Trophoblast cell (in vitro differentiated cells and primary cell): ENCODE measurements at regions not wholly inside any gene's neighbourhood (a gene's known extent, or its start where the extent isn't known, plus 50 kb on each side); places are given as distances from the start of the nearest gene placed in this dataset.

Source experiments
- DNase-seq, 2 donors: peaks; one replicate each; pipeline ENCODE4 v3.0.0-alpha.2; 2016
- H2AFZ ChIP-seq: 2 replicates; pipeline ENCODE4 v1.6.1; 2013; ENCODE audit warnings: low read length, moderate library complexity, mild to moderate bottlenecking; ENCODE audit not compliant: insufficient read depth, poor library complexity
- H2AK5ac ChIP-seq: 2 replicates; pipeline ENCODE4 v1.6.1; 2013; ENCODE audit warnings: mild to moderate bottlenecking, low read length
- H2BK120ac ChIP-seq: 2 replicates; pipeline ENCODE4 v1.6.1; 2013; ENCODE audit warnings: low read length, mild to moderate bottlenecking, moderate library complexity; ENCODE audit not compliant: insufficient read depth, poor library complexity
- H2BK12ac ChIP-seq: 2 replicates; pipeline ENCODE4 v1.6.1; 2013; ENCODE audit warnings: mild to moderate bottlenecking, low read length, moderate library complexity
- H2BK5ac ChIP-seq: 2 replicates; pipeline ENCODE4 v1.6.1; 2013; ENCODE audit warnings: low read length, low read depth, moderate library complexity, mild to moderate bottlenecking; ENCODE audit not compliant: poor library complexity
- H3K14ac ChIP-seq: 2 replicates; pipeline ENCODE4 v1.6.1; 2013; ENCODE audit warnings: mild to moderate bottlenecking, low read length
- H3K18ac ChIP-seq: 2 replicates; pipeline ENCODE4 v1.6.1; 2013; ENCODE audit warnings: mild to moderate bottlenecking, low read length
- H3K23ac ChIP-seq: 2 replicates; pipeline ENCODE4 v1.6.1; 2013; ENCODE audit warnings: low read length
- H3K27ac ChIP-seq: 2 replicates; pipeline ENCODE4 v1.5.1; 2013; ENCODE audit warnings: low read depth, mild to moderate bottlenecking, inconsistent platforms, low read length, moderate library complexity
- H3K27me3 ChIP-seq: 2 replicates; pipeline ENCODE4 v1.6.1; 2013; ENCODE audit warnings: inconsistent platforms, mild to moderate bottlenecking, low read length, moderate library complexity; ENCODE audit not compliant: insufficient read depth
- H3K36me3 ChIP-seq, 2 experiments: 1 replicate in 1 of 2; 2 replicates in 1 of 2; pipeline ENCODE4 v1.6.1; 2013; ENCODE audit warnings: low read length in 2 of 2, mild to moderate bottlenecking in 2 of 2, moderate library complexity in 1 of 2; ENCODE audit not compliant: insufficient read depth in 2 of 2, control insufficient read depth in 1 of 2
- H3K4ac ChIP-seq: 2 replicates; pipeline ENCODE4 v1.6.1; 2013; ENCODE audit warnings: low read depth, mild to moderate bottlenecking, low read length, moderate library complexity
- H3K4me1 ChIP-seq, 2 experiments: 1 replicate in 1 of 2; 2 replicates in 1 of 2; pipeline ENCODE4 v1.6.1; 2013; ENCODE audit warnings: low read length in 2 of 2, mild to moderate bottlenecking in 2 of 2, moderate library complexity in 1 of 2; ENCODE audit not compliant: insufficient read depth in 2 of 2, control insufficient read depth in 1 of 2
- H3K4me2 ChIP-seq: 2 replicates; pipeline ENCODE4 v1.6.1; 2013; ENCODE audit warnings: inconsistent platforms, mild to moderate bottlenecking, low read length, moderate library complexity
- H3K4me3 ChIP-seq: 2 replicates; pipeline ENCODE4 v1.5.1; 2013; ENCODE audit warnings: mild to moderate bottlenecking, low read depth, low read length, inconsistent platforms
- H3K79me1 ChIP-seq: one replicate; pipeline ENCODE4 v1.6.1; 2013; ENCODE audit warnings: low read length
- H3K79me2 ChIP-seq: 2 replicates; pipeline ENCODE4 v1.6.1; 2013; ENCODE audit warnings: low read length, mild to moderate bottlenecking; ENCODE audit not compliant: control insufficient read depth, insufficient read depth, poor library complexity
- H3K9ac ChIP-seq: 2 replicates; pipeline ENCODE4 v1.6.1; 2013; ENCODE audit warnings: mild to moderate bottlenecking, low read length
- H3K9me3 ChIP-seq: 2 replicates; pipeline ENCODE4 v1.6.1; 2013; ENCODE audit warnings: low read depth, mild to moderate bottlenecking, control low read depth, inconsistent platforms, low read length; ENCODE audit not compliant: insufficient read depth
- H4K12ac ChIP-seq: 2 replicates; pipeline ENCODE4 v1.6.1; 2013; ENCODE audit warnings: low read depth, mild to moderate bottlenecking, low read length, moderate library complexity
- H4K8ac ChIP-seq: 2 replicates; pipeline ENCODE4 v1.6.1; 2013; ENCODE audit warnings: low read depth, mild to moderate bottlenecking, low read length, moderate library complexity
- H4K91ac ChIP-seq: one replicate; pipeline ENCODE4 v1.6.1; 2013; ENCODE audit warnings: low read depth, mild to moderate bottlenecking, low read length, moderate library complexity
- WGBS: extraction: QIAGEN DNeasy Blood & Tissue Kit; methylation state at CpG from one replicate; pipeline ENCODE4 v1.1.7; 2013; ENCODE audit warnings: missing lambda C conversion rate; ENCODE audit not compliant: insufficient read length, insufficient coverage; ENCODE audit errors: extremely low coverage; 5-methylcytosine and 5-hydroxymethylcytosine counted together

DNA sequence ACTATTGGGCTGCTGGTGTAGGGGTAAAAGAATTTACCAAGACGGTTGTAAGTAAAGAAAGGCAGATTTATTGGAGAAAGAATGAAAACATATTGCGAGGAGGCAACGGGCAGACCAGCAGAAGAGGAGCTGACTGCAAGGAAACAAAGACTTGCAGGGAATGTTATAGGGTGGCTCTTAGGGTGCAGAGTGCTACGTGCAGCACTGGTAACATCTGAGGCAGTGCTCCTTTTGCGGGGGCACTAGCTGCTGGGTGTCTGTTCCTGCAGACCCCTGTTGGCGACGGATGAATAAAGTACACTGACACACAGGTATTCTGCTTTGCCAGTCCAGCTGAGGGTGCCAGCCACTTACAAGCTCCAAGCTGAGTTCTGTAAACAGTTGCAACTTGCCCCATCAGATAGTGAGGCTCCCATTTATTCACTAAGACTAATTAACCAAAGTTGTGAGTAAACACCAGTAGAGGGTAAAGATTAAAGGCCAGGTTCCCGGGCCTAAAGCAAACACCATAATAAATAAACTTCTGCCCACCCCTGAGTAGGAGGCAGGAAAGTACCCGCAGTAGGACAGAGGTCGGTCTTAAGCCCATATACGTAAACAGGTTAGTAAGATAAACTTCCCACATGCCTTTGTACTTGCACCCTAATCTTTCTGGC, 140.2 kb upstream of the KCNK1 start:
- Histone ChIP-seq H3K4me3 (no peak overlapping the region), H4K8ac (no peak overlapping the region), H2AFZ (no peak overlapping the region), H2AK5ac (no peak overlapping the region), H3K79me2 (no peaks in the 10 kb centered on the region), H3K18ac (no peak overlapping the region), H3K79me1 (no peaks in the 10 kb centered on the region), H2BK120ac (no peak overlapping the region), H3K4me1 (no peaks in the 10 kb centered on the region), H3K4ac (no peak overlapping the region), H3K4me2 (no peak overlapping the region), H3K14ac (no peak overlapping the region), H2BK5ac (no peak overlapping the region), H3K27ac (no peak overlapping the region), H3K9ac (no peak overlapping the region), H3K36me3 (no peaks in the 10 kb centered on the region), H3K27me3 (no peaks in the 10 kb centered on the region), H3K23ac (no peak overlapping the region), H4K91ac (no peak overlapping the region), H2BK12ac (no peak overlapping the region), H3K9me3 (peaks cover 2% of the 10 kb centered on the region), H4K12ac (no peak overlapping the region)
- WGBS, result no CpG with 5 or more reads among the region's 11 CpGs
- DNase-seq, result no peak

DNA sequence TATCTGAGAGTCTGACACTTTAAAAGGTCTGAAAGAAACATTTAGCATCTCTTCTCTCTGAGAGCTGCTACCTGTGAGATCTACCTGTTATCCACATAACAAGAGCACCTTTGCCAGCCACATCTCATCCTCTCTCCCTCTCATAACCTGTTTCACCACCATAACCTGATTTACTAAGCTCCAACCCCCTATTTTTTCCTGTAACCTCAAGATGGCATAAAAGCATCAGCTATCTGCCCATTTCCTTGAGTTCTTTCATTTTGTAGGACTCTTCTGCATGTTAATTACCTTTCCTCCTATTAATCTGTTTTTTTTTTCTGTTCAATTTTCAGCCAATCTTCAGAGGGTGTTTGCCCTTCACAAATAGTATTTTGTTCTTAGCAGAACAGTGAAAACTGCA, 136.5 kb upstream of the KCNK1 start:
- Histone ChIP-seq H3K4me1 (no peaks in the 10 kb centered on the region), H3K27me3 (no peaks in the 10 kb centered on the region), H3K4me3 (no peak overlapping the region), H3K79me1 (no peaks in the 10 kb centered on the region), H4K91ac (no peak overlapping the region), H3K9ac (no peak overlapping the region), H3K4ac (no peak overlapping the region), H2BK12ac (no peak overlapping the region), H3K9me3 (peaks cover 2% of the 10 kb centered on the region), H2BK5ac (no peak overlapping the region), H3K27ac (no peak overlapping the region), H3K18ac (no peak overlapping the region), H3K23ac (no peak overlapping the region), H2AK5ac (no peak overlapping the region), H4K8ac (no peak overlapping the region), H2BK120ac (no peak overlapping the region), H4K12ac (no peak overlapping the region), H3K14ac (no peak overlapping the region), H2AFZ (no peak overlapping the region), H3K36me3 (no peaks in the 10 kb centered on the region), H3K4me2 (no peak overlapping the region), H3K79me2 (no peaks in the 10 kb centered on the region)
- DNase-seq, result no peak

DNA sequence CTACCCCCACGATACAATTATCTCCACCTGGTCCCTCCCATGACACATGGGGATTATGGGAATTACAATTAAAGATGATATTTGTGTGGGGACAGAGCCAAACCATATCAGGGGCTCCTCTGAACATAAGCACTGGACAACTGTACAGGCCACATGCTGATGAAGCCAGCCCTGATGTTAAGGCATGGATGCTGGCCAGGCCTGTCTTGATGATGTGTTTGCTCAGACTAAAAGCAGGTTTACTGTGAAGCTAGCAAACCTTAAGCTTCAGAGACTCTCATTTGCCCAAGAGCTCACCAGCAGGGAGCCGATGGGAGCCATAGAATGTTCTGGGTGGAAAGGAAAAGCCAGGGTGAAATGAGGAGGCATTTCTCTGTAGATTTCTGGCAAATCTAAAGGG, 135.3 kb upstream of the KCNK1 start:
- no peak overlapping the region for H3K14ac ChIP-seq
- H3K9ac ChIP-seq, result no peak overlapping the region
- no peak overlapping the region for H4K91ac ChIP-seq
- H3K9me3 ChIP-seq, result peaks cover 1% of the 10 kb centered on the region
- no peaks in the 10 kb centered on the region for H3K4me1 ChIP-seq
- H2AK5ac ChIP-seq, result no peak overlapping the region
- H3K79me1 ChIP-seq, result no peaks in the 10 kb centered on the region
- H2BK12ac ChIP-seq, result no peak overlapping the region
- H3K36me3 ChIP-seq, result no peaks in the 10 kb centered on the region
- H3K4me2 ChIP-seq, result no peak overlapping the region
- no peak overlapping the region for H2BK120ac ChIP-seq
- no peak overlapping the region for H2AFZ ChIP-seq
- no peak overlapping the region for H3K4ac ChIP-seq
- no peak overlapping the region for H3K27ac ChIP-seq
- H3K27me3 ChIP-seq, result no peaks in the 10 kb centered on the region
- H4K8ac ChIP-seq, result no peak overlapping the region
- DNase-seq, result no peak
- H4K12ac ChIP-seq, result no peak overlapping the region
- no peak overlapping the region for H2BK5ac ChIP-seq
- H3K4me3 ChIP-seq, result no peak overlapping the region
- H3K79me2 ChIP-seq, result no peaks in the 10 kb centered on the region
- no CpG with 5 or more reads among the region's 2 CpGs for WGBS
- H3K23ac ChIP-seq, result no peak overlapping the region
- H3K18ac ChIP-seq, result no peak overlapping the region

DNA sequence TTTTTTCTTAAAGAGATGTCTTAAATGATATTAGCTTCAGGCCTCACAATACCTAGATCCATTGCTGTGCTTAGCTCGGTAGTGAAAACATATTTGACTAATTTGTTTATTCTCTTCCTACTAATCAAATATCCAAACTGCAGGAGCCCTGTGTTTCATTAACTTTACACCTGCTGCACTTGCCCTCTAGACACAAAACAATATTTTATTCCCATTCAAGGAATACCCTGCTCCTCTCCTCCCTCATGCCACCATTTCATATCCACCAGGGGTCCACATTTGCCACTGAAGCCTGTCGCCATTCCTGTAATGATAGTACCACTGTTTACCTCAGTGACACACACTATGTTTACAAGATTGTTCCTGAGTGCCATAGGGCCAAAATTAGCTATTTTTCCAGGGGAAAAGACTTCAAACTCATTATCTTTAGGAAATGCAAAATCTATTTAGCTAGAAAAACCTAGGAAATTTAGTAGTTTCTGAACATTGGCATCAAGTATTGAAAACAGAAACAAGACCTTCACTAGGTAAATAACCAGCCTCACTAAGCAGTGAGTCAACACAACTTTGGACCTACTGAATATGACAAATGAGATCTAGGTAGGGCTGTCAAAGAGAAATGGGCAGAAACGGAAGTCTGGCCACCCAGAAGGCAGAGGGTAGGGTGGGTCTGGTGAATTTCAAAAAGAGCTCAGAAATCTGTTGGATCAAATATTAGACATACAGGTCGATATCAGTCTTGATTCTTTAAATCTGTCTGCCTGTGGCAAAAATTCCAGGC, 134.6 kb upstream of the KCNK1 start:
- no peak overlapping the region for H3K18ac ChIP-seq
- H3K4me1 ChIP-seq, result no peaks in the 10 kb centered on the region
- H2BK5ac ChIP-seq, result no peak overlapping the region
- no peaks in the 10 kb centered on the region for H3K79me2 ChIP-seq
- no peaks in the 10 kb centered on the region for H3K27me3 ChIP-seq
- no peak overlapping the region for H2AFZ ChIP-seq
- H4K12ac ChIP-seq, result no peak overlapping the region
- H2BK12ac ChIP-seq, result no peak overlapping the region
- no peak overlapping the region for H4K91ac ChIP-seq
- H3K14ac ChIP-seq, result no peak overlapping the region
- no CpG with 5 or more reads among the region's 4 CpGs for WGBS
- no peak overlapping the region for H3K27ac ChIP-seq
- no peak for DNase-seq
- no peak overlapping the region for H3K4me3 ChIP-seq
- no peak overlapping the region for H3K4me2 ChIP-seq
- no peak overlapping the region for H2BK120ac ChIP-seq
- H3K23ac ChIP-seq, result no peak overlapping the region
- H3K4ac ChIP-seq, result no peak overlapping the region
- no peak overlapping the region for H2AK5ac ChIP-seq
- H3K36me3 ChIP-seq, result no peaks in the 10 kb centered on the region
- no peak overlapping the region for H3K9ac ChIP-seq
- H3K79me1 ChIP-seq, result no peaks in the 10 kb centered on the region
- H4K8ac ChIP-seq, result no peak overlapping the region
- no peaks in the 10 kb centered on the region for H3K9me3 ChIP-seq
